GM19328 (cell line): ENCODE measurements at regions not wholly inside any gene's neighbourhood (a gene's known extent, or its start where the extent isn't known, plus 50 kb on each side); places are given as distances from the start of the nearest gene placed in this dataset.

Source experiments
- ATAC-seq: cut with Tn5 transposase; IDR thresholded peaks from one replicate; pipeline ENCODE4 v1.9.1; 2021; ENCODE audit warnings: mild to moderate bottlenecking, moderate library complexity; ENCODE audit not compliant: unreplicated experiment

- no peak for ATAC-seq
Observed at GRCh38 chrX:39808471-39808917, 289.3 kb downstream of the BCOR start.

- no peak for ATAC-seq
Observed at GRCh38 chrX:39809331-39809730, 288.4 kb downstream of the BCOR start.

- ATAC-seq: no peak
Observed at GRCh38 chrX:39810901-39811300, 286.9 kb downstream of the BCOR start.

- ATAC-seq: no peak
Observed at GRCh38 chrX:39811376-39811775, 286.4 kb downstream of the BCOR start.

DNA sequence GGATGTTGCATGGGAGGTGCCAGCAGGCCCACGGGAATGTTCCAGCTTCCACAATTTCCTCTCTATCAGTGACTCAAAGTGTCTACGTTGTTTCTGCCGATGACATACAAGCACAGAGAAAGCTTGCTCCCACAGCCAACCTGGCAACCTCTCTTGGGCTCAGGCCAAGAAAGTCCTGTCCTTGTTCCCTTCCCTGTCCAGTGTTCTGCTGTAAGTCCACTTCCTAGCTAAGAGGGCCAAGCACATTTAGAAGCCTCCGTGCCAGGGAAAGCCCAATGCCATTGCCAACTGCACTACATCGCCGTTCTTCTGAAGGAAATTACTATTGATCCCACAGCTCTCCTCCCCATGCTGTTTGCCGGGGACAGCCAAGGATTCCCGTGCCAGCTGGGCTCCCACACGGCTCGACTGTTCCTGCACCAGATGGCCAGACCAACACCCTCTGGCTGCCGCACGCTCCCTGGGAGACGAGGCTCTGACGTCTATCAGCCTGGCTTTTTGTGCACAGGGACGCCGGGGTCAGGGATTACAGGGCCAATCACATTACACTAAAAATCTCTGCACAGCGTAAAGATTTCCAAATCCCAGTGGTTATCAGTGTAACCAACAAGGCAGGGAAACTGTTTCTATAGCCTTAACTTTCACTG, 284.0 kb downstream of the BCOR start:
- no peak for ATAC-seq

DNA sequence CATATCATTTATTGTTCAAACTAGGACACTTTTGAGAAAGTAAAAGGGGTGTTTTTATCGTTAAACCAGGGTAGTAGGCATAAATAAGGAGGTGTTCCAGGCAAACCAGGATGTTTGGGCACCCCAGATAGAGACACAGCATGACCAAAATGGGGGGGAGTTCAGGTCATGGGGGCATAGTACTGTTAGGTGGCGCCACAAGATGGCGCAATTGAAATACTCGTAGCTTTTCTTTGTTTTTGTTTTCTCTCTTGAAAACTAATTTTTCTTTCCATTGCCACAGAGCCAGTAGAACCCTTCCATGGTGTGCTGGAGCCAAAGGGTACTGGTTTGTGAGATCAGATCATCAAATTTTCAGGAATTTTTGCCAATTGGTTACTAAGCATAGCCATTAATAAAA, 283.4 kb downstream of the BCOR start:
- no peak for ATAC-seq

DNA sequence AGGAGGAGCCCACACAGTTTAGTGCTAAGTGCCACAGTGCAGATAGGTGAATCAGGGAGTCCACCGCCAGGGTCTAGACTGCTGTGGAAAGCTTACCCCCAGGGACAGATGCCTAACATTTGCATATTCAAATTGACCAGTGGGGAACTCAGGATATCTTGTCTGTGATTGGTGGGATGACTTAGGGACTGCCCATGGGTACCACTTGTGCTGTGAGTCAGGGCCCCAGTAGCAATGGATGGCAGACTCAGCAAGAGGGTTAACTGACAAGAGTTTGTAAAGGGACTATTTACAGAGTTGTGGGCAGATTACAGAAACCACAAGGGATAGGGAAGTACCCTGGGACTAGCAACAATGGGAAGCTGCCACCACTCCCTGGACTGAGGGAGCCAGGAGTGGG, 282.1 kb downstream of the BCOR start:
- no peak for ATAC-seq

DNA sequence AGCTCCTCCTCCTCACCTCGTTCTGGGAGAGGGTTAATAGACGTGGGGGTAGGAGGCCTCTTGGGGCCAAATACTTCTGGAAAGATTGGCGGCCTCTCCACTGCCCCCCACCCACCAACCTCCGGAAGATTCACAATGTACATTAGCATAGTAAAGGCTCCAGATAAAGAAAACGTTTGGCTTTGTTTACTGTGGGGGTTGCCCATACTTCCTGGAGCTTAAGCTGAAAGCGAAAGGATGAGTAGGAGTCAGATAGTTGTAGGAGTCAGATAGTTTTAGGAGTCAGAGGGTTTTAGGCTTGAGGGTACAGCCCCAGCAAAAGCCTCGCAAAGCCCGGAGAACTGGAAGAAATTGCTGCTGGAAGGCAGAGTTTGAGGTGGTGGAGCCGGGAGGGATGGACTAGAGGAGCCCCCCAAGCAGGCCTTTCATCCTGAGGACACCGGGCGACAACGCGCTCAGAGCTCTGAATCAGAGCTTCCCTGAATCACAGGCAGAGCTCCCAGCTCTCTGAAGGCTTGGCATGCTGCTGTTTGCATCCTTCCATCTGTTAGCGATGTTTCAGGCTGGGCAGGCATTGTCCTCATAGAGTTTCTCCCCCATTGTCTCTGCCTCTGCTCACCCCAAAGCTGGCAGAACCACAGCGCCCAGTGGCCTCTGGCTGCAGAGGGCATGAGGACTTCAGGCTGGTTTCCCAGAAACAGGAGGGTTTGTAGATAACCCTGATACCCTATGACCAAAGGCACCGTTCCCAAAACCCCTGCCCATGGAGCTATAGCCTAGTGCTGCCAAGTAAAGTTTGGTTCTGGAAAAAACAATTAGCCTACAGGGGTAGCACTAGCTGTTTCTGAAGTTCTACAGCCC, 280.7 kb downstream of the BCOR start:
- no peak for ATAC-seq

DNA sequence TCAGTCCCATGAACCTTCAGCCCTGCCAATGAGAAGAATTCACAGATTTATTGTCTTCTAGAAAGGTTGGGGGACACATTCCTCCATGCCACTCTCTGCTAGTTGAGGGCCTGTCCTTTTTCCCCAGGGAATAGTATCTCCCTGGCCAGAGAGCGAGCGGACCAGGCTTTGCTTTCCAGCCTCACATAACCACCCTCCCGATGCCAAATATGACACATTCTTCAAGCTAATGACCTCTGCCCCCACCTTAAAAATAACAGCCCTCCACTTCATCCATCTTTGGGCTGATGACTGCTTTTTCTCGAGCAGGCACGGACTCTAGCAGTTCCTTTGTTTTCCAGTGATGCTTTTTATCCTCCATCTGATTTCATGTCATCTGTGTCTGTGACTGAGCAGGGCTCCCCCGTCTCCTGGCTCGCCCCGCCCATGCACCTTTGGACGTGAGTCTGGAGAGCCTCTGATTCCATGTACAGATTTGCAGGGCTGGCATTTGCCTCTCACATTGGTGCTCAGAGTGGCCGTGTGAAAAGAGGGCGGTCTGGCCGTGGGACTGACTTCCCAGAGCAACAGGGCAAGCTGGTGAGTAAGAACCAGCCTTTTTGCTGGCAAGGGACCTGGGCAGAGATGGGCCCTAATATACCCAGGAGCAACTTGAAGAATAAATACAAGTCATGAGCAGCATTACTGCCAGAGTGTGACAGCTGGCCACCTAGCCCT, 279.8 kb downstream of the BCOR start:
- ATAC-seq: no peak

GRCh38 chrX:39818750-39819149, 279.0 kb downstream of the BCOR start:
- no peak for ATAC-seq

DNA sequence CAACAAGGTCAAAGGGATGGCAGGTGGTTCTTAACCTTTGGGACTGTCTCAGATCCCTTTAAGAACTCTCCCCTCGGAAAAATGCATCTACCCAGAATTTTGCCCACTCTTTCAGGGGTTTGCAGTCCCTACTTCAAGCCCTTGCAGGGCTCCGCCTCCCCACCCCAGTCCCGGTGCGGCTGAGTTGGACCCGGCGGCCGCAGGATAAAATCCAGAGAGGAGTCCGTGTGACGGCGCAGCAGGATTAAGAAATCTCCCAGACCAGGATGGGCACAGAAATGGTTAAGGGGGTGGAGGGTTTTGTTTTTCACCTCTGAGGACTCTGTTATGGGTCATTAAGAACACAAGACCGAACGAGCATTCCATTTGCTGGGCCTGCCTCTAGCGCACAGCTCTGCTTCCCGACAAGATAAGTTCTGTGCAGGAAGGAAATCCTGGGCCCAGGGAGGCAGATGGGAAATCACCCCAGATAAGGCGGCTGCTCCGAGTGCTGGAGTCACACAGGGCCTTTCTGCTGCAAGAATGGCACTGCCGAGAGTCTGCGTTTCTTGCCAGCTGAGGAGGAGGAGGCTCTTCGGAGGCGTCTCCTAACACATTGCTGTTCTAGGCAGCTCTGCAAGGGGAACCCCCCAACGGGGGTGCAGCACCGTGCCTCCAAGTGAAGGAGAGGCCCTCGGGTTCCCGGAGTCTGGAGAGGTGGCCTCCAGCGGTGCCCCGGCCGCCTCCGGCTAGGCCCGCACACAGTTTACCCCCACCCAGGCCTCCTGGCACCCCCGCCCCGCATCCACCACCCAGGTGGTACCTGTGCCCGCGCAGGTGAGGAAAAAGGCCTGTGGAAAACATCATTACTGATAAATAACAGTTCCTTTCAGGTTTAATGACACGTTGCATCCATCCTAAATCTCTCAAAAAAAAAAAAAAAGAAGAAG, 277.6 kb downstream of the BCOR start:
- ATAC-seq: no peak

GRCh38 chrX:39820938-39821708, 276.6 kb downstream of the BCOR start:
- no peak for ATAC-seq

- no peak for ATAC-seq
Observed at GRCh38 chrX:39821709-39822095, 276.1 kb downstream of the BCOR start.

DNA sequence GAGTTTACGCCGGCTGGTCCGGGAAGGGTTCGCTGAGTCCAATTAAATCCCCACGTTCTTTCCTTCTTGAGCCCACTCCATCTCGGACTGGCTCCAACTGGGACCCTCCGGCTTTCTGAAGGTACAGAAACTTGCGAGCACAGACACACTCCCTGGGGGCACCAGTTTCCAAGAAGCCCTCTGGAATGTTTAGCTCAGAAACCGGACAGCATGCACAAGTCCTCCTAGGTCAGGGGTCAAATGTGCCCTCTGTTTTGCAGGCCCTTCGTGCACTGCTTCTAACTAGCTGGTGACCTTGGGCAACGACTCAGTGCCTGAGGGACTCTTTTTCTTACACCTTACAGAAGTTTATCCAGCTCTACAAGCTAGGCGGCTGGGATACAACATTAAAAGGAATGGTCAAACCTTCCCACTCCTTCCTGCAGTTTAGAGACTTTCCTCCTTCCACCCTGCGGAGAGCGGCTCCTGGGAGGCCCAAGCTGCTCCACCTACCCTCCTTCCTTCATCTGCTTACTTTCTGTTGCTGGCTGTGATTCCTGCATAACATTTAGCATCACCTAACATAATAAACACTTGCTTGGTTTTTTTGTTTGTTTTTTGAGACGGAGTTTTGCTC, 275.5 kb downstream of the BCOR start:
- no peak for ATAC-seq

- ATAC-seq: no peak
Observed at GRCh38 chrX:39823424-39823823, 274.3 kb downstream of the BCOR start.

- no peak for ATAC-seq
Observed at GRCh38 chrX:39823854-39824253, 273.9 kb downstream of the BCOR start.

- ATAC-seq: no peak
Observed at GRCh38 chrX:39826813-39827543, 270.8 kb downstream of the BCOR start.

GRCh38 chrX:39827951-39828350, 269.8 kb downstream of the BCOR start:
- ATAC-seq: no peak

DNA sequence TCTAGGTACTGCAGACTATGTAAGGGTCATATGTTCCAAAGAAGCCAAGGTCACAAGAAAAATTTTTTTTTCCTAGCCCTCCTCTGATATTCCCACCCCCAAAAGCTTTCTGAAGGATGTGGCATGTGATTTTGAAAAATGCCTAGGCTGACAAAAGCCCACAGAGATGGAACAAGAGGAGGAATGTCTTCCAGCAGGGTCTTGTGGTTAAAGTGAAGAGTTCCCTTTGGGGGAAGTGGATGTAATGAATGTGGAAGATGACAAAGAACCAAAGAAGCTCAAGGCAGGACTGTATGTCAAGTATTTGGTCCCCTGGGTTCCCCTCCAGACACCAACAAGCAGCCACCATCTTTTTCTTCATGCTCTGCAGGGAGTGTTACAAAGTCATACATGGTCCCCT, 268.8 kb downstream of the BCOR start:
- ATAC-seq: no peak
